ENCODE measurements at regions not wholly inside any gene's neighbourhood (a gene's known extent, or its start where the extent isn't known, plus 50 kb on each side); places are given as distances from the start of the nearest gene placed in this dataset.

DNA sequence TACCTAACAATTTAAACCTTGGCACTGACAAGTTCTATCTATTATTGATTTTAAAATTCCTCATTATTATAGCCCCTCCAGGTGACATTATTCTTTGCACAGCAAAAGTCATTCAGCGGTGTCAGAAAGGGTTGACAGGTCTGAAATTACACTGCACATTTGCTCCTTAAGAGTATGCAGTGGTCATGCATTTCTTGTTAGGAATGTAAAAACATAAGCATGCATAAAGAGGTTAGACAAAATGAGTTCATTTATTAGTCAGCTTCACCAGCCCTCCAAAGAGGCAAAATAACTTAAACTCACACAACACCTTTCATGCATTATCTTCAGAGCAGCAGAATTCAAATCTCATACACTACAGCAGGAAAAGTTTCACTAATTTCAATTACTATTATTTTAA is 158.8 kb downstream of the HNRNPD start:
- no peak overlapping the region for H2AFZ ChIP-seq (ENCODE audit: insufficient read depth, low read depth, low read length, poor library complexity, severe bottlenecking)
- Mint-ChIP-seq H3K4me1 (peaks cover 4% of the 10 kb centered on the region), H3K27me3 (no peaks in the 10 kb centered on the region), H3K4me3 (no peak overlapping the region), H3K27ac (no peak overlapping the region), H3K9me3 (ENCODE audit: insufficient read depth) (no peaks in the 10 kb centered on the region)
- no peak overlapping the region for H3K4me3 ChIP-seq (ENCODE audit: control extremely low read depth in 1 of 5, extremely low read depth in 1 of 5, insufficient read depth in 1 of 5, low read depth in 2 of 5, low read length in 4 of 5)
- H3K4me1 ChIP-seq (ENCODE audit: control insufficient read depth in 2 of 2, insufficient read depth in 2 of 2, low read length in 2 of 2): peaks cover 0 to 8% of the 10 kb centered on the region in 2 donors
- H3K79me2 ChIP-seq (ENCODE audit: control insufficient read depth, insufficient read depth, low read length): no peaks in the 10 kb centered on the region
- H3K9ac ChIP-seq (ENCODE audit: low read length): no peak overlapping the region
- no peak overlapping the region for H3K27ac ChIP-seq (ENCODE audit: low read length in 2 of 2)
- TF ChIP-seq, protein P1, sequence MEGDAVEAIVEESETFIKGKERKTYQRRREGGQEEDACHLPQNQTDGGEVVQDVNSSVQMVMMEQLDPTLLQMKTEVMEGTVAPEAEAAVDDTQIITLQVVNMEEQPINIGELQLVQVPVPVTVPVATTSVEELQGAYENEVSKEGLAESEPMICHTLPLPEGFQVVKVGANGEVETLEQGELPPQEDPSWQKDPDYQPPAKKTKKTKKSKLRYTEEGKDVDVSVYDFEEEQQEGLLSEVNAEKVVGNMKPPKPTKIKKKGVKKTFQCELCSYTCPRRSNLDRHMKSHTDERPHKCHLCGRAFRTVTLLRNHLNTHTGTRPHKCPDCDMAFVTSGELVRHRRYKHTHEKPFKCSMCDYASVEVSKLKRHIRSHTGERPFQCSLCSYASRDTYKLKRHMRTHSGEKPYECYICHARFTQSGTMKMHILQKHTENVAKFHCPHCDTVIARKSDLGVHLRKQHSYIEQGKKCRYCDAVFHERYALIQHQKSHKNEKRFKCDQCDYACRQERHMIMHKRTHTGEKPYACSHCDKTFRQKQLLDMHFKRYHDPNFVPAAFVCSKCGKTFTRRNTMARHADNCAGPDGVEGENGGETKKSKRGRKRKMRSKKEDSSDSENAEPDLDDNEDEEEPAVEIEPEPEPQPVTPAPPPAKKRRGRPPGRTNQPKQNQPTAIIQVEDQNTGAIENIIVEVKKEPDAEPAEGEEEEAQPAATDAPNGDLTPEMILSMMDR (IDR thresholded peaks at IDR 0.05): no peak
- no peak for TF ChIP-seq EZH2 (IDR thresholded peaks at IDR 0.05; ENCODE audit: borderline replicate concordance, insufficient read depth, low read depth, low read length, poor library complexity, severe bottlenecking)
- ChIA-PET POLR2A (no interaction called here), CTCF (interaction anchor here (1.5 kb wide), 1 partner anchor 14 kb away, joined by 5 read pairs; no protein-coding TSS in a partner anchor)
- no peak for DNase-seq
- ATAC-seq (ENCODE audit: low read depth): no peak
- H3K36me3 ChIP-seq (replicated peaks in 1 of 2; ENCODE audit: control extremely low read depth in 1 of 2, control insufficient read depth in 1 of 2, extremely low read depth in 1 of 2, insufficient read depth in 2 of 2, low read length in 1 of 2): no peaks in the 10 kb centered on the region
- no peaks in the 10 kb centered on the region for H3K9me3 ChIP-seq (ENCODE audit: control extremely low read depth in 1 of 3, control insufficient read depth in 2 of 3, insufficient read depth in 1 of 3, low read length in 2 of 3)
- no peaks in the 10 kb centered on the region for H4K20me1 ChIP-seq (ENCODE audit: control insufficient read depth, insufficient read depth, low read length, poor library complexity, severe bottlenecking)
- no CpG with 5 or more reads among the region's 1 CpG for WGBS (ENCODE audit: insufficient coverage)
- intact Hi-C loops (cut with micrococcal nuclease): loop anchor here (5.0 kb wide), 1 partner anchor 808 kb away; no protein-coding TSS in a partner anchor
- no peaks in the 10 kb centered on the region for H3K27me3 ChIP-seq (replicated peaks in 1 of 4; ENCODE audit: control extremely low read depth in 1 of 4, control insufficient read depth in 3 of 4, insufficient read depth in 4 of 4, low read length in 3 of 4)
- no peak overlapping the region for H3K4me2 ChIP-seq (replicated peaks; ENCODE audit: low read depth, low read length, poor library complexity, severe bottlenecking)

DNA sequence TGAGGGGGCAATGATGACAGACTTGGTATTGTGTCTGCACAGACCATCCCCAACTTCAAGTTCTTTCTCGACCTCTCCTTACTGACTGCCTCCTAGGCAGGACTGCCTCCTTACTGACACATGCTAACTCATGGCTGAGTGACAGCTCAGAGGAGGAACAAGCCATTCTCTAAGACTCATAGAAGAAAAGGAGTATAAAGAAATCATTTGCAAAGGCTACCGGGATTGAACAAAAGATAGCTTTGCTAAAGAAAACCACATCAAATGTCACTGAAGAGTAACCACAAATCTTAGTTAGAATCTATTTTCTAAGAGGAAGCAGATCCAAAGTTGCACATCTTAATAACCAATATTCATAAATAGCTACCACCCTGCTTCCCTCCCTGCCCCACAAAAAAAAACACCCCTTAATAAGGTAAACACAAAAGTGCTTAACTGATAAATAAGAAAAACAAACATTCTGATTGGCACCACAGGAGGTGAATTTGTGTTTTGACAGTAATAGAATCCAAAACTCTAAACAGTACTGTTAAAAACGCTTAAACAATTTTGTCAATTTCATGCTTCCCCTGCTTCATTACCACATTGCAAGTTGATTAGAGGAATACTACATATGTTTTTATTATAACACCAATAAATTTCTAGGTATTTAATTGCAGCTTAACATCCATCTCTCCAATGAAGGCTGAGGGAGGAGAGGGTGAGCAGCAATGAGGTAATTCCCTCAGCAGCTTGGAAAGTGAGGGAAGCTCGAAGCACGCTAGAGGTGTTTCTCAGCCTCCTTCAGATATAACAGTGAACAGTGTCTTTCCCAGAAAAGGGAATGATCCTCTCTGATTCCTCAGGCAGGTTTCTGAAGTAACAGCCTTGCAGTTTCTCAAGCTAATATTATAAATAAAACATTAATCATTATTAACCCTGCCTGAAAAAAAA is 160.0 kb downstream of the HNRNPD start:
- no peak overlapping the region for H3K4me3 Mint-ChIP-seq
- no peaks in the 10 kb centered on the region for H4K20me1 ChIP-seq (ENCODE audit: control insufficient read depth, insufficient read depth, low read length, poor library complexity, severe bottlenecking)
- H3K9ac ChIP-seq (ENCODE audit: low read length): no peak overlapping the region
- intact Hi-C loops (cut with micrococcal nuclease): no loop called here
- no peak overlapping the region for H3K27ac Mint-ChIP-seq
- DNase-seq (no peak), ATAC-seq (ENCODE audit: low read depth) (no peak)
- no peak overlapping the region for H3K27ac ChIP-seq (ENCODE audit: low read length in 2 of 2)
- no peak overlapping the region for H3K4me2 ChIP-seq (replicated peaks; ENCODE audit: low read depth, low read length, poor library complexity, severe bottlenecking)
- H3K4me1 Mint-ChIP-seq: peaks cover 4% of the 10 kb centered on the region
- H3K79me2 ChIP-seq (ENCODE audit: control insufficient read depth, insufficient read depth, low read length): no peaks in the 10 kb centered on the region
- TF ChIP-seq, protein P1 (IDR thresholded peaks at IDR 0.05): no peak
- no peak for TF ChIP-seq EZH2 (IDR thresholded peaks at IDR 0.05; ENCODE audit: borderline replicate concordance, insufficient read depth, low read depth, low read length, poor library complexity, severe bottlenecking)
- H3K9me3 Mint-ChIP-seq (ENCODE audit: insufficient read depth): no peaks in the 10 kb centered on the region
- no peaks in the 10 kb centered on the region for H3K9me3 ChIP-seq (ENCODE audit: control extremely low read depth in 1 of 3, control insufficient read depth in 2 of 3, insufficient read depth in 1 of 3, low read length in 2 of 3)
- H3K4me3 ChIP-seq (ENCODE audit: control extremely low read depth in 1 of 5, extremely low read depth in 1 of 5, insufficient read depth in 1 of 5, low read depth in 2 of 5, low read length in 4 of 5): no peak overlapping the region
- WGBS (ENCODE audit: insufficient coverage): no CpG with 5 or more reads among the region's 5 CpGs
- POLR2A ChIA-PET: no interaction called here
- CTCF ChIA-PET: interaction anchor here (0.7 to 1.5 kb wide), 2 partner anchors 12 to 165 kb away, joined by 3 to 5 read pairs; no protein-coding TSS in a partner anchor
- no peaks in the 10 kb centered on the region for H3K27me3 ChIP-seq (replicated peaks in 1 of 4; ENCODE audit: control extremely low read depth in 1 of 4, control insufficient read depth in 3 of 4, insufficient read depth in 4 of 4, low read length in 3 of 4)
- no peaks in the 10 kb centered on the region for H3K27me3 Mint-ChIP-seq
- H3K36me3 ChIP-seq (replicated peaks in 1 of 2; ENCODE audit: control extremely low read depth in 1 of 2, control insufficient read depth in 1 of 2, extremely low read depth in 1 of 2, insufficient read depth in 2 of 2, low read length in 1 of 2): no peaks in the 10 kb centered on the region
- no peak overlapping the region for H2AFZ ChIP-seq (ENCODE audit: insufficient read depth, low read depth, low read length, poor library complexity, severe bottlenecking)
- H3K4me1 ChIP-seq (ENCODE audit: control insufficient read depth in 2 of 2, insufficient read depth in 2 of 2, low read length in 2 of 2): peaks cover 0 to 8% of the 10 kb centered on the region in 2 donors
